NCI-H748 (cell line): ENCODE measurements at regions not wholly inside any gene's neighbourhood (a gene's known extent, or its start where the extent isn't known, plus 50 kb on each side); places are given as distances from the start of the nearest gene placed in this dataset.

Source experiments
- DNase-seq: peaks from one replicate; lab custom pipeline; 2025; ENCODE audit not compliant: unreplicated experiment; lab: John Stamatoyannopoulos, UW

DNA sequence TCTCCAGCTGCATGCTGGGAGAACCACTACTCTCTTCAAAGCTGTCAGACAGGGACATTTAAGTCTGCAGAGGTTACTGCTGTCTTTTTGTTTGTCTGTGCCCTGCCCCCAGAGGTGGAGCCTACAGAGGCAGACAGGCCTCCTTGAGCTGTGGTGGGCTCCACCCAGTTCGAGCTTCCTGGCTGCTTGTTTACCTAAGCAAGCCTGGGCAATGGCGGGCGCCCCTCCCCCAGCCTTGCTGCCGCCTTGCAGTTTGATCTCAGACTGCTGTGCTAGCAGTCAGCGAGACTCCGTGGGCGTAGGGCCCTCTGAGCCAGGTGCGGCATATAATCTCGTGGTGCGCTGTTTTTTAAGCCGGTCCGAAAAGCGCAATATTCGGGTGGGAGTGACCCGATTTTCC, 215.0 kb downstream of the STIM2 start:
- DNase-seq = peak; percentile 77

DNA sequence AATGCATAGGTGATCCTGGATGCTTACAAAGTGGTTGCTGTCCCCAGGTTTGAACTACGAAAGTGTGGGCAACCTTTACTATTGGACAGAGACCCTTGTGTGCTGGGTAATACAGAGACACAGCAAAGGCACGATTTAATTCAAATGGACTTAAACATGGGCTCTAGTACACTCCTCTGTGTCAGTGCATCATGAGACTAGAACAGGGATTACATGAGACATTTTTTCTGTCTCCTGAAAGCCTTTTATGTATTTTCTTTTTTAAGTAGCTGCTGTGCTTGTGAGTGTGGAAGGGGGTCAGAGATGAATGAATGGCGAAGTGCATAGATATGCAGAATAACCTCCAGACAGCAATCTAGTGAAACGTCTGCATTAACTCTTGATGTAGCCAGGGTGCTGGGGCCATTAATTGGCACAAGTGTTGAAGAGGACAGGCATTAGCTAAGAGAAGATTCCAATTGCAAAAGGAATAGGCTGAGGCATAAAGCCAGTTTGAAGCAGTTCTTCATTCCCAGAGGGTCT, 218.4 kb downstream of the STIM2 start:
- DNase-seq = no peak

DNA sequence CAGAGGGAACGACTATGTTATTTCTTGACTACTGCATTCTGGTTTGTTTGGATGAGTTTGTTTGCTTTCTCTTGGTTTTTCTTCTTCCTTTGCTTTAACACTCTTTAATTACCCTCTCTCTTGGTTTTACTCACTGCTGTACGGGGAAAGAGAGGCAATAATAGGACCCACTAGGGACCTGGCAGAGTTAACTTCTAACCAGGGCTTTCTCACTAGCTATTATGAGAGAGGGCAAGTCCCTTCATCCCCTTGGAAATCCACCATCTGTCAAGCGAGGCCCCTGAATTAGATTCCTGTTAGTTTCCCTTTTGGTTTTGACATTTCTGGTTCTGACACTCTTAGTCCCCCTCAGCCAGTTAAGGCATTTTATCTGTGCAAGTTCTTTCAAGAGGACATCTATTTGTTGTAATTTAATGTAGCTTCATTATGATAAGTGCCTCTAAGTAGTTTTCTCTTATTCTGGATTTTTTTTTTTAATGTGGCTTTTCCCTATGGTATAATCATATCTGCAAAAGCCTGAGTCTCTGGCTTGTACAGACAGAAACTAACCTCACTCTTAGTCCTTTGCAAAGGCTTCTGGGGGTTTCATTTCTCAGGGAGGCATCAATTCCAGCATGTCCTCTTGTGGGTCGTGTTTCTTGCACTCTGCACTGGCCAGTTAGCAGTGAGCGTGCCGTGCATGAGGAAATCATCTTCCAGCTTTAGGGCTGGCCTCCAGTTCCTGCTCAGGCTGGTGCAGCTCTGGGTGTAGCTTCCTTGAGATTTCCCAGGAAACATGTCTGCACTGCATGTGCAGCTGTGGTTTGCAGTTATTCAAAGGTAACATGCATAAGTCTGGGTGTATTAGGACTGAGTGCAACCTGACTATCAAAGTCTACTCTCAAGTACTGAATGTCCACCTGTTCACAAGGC, 221.3 kb downstream of the STIM2 start:
- DNase-seq = no peak

DNA sequence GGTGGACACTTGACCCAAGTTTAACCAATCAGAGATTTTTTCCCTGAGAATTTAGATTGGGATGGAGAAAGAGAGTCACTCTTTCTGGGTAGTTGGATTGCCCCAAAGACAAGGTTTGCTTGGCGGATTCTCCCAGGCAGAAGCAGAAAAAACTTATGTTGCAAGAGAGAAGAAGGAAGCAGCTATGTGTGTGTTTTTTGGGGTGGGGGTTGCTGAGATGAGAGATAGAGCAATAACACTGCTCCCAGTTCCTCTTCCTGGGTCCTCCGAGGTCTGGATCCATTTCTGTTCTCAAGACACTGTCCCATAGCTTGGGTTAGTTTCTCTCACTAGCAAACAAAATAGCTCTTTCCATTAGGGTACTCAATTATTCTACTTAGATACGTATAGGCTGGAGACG, 222.1 kb downstream of the STIM2 start:
- no peak for DNase-seq

DNA sequence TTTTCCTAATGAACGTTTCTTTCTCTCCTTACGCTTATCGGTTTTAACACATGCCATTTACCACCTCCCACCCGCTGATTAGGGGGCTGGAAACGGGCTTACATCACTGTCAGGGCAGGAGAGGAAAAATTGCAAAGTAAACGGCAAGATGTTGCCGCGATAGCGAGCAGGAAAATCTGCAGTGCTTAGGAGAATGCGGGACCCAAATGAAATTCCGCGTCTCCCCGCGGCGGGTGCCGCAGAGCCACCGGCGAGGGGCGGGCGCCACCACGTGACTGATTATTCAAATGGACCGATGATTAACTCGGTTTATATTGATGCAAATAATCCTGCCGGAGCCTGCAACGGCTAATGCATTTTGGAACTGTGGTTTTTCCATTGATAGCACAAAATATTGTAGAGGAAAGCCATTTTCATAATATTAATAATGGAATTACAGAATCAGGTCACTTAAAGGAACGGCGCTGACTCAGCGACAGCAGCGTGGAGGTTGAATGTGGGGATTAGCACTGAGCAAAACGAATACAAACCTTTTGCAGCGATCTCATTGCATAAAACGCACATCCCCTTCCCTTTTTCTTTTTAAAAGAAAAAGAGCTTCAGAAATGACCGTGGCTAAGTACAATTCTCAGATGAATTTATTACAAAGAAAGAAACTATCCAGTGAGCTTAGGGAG, 224.2 kb downstream of the STIM2 start:
- DNase-seq = peak; percentile 62

DNA sequence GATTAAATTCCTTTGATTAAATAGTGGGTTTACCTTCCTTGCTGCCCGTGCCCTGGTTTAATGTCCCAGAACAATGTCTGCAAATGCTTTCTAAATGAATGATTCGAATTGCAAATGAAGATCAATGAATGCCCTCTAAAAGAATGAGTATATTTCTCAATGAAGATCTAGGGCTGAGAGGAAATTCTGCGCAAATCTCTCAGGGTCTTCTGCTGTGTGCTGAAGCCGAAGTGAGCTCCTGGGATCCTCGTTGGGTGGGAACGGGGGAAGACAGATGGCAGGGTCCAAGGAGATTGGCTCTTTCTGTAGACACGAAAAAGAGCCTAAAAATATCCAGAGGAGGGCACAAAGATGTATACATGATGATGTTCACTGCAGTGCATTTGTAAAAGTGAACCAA, 224.8 kb downstream of the STIM2 start:
- DNase-seq = no peak

DNA sequence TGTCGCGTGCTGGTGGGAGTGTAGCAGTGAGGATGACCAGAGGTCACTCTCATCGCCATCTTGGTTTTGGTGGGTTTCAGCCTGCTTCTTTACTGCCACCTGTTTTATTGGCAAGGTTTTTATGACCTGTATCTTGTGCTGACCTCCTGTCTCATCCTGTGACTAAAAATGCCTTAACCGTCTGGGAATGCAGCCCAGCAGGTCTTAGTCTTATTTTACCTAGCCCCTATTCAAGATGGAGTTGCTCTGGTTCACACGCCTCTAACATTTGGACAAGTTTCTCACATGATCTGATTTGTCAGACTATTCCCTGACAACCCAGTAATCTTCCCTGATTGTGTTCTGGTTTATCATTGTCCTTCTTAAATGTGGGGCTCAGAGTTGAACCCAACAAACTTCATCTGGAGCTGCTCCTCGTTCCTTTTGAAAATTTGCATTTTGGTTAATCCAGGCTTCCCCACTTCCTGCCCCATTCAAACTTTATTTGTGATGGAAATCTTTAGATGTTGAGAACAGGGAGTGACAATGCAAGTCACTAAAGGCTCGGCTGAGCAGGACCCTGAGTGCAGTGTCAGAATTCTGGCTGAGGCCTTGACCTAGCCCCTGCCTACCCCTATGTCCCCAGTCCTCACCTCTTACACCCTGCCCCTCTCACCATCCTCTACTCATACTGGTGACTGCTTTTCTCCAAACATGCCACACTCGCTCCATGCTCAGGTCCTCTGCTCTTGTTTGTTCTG, 226.8 kb downstream of the STIM2 start:
- DNase-seq = no peak

DNA sequence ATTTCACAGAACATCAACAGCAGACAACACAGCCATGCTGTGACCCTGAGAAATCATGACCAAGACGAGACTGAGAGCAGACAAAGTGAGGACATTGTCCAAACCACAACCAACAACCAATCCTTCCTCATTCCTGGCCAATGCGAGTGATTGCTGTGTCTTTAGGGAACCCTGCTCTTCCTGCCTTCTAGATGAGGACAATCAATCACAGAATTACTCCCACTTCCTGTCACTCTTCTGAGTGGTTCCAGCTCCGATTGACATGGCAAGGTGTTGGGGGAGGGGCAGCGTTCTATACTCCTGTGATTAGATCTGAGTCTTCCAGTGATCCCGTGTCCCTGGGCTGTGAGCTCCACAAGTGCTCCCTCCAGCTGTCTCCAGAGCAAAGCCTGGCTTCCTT, 227.8 kb downstream of the STIM2 start:
- DNase-seq = no peak

DNA sequence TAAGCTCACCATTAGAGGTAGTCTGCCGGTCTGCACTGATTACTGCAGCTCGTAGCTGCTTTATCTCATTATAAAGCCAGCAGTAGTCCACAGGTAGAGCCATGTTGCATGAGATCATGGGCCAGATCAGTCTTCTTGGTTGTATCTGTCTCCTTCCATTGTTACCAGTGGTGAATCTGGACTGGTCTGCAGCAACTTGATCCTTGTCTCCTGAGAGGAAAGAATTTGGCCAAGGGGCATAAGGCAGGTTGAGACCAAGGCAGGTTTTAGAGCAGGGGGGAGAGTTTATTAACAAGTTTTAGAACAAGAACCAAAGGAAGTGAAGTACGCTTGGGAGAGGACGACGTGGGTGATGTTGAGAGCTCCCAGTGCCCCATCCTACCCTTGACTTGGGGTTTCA, 228.5 kb downstream of the STIM2 start:
- DNase-seq = no peak

DNA sequence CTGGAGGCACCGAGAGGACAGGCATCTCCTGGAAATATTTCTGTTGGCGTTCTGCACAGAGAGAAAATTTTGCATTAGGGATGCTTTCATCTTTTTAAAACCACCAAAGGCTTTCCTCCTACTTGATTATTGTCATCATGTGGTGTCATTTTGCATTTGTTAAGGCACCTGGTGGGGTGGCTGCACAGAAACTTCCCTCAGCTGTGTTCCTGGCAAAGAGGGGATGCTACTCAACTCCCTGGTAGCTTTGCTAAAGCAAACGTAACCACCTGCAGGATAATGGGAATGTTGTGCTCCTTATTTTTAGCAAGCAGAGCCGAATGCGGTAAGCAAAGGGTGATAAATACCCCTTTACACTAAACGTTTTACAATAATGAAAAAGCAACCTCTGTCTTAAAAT, 229.8 kb downstream of the STIM2 start:
- DNase-seq = no peak

DNA sequence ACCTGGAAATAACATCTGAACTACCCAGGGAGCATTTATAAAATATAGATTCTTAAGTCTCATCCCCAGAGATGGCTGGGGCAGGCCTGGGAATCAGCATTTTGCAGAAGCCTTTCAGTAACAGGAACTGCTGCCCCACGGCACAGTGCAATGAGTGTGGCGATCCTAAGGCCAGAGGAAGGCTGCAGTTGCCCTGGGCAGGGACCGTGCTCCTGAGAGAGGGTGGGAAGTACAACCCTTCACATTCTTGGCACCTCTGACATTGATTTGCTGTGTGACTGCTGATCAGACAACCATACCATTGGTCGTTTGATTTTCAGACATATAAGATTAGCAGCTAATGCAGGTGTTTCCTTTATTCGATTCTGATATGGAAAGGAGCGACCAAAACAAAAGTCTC, 233.6 kb downstream of the STIM2 start:
- DNase-seq = no peak

DNA sequence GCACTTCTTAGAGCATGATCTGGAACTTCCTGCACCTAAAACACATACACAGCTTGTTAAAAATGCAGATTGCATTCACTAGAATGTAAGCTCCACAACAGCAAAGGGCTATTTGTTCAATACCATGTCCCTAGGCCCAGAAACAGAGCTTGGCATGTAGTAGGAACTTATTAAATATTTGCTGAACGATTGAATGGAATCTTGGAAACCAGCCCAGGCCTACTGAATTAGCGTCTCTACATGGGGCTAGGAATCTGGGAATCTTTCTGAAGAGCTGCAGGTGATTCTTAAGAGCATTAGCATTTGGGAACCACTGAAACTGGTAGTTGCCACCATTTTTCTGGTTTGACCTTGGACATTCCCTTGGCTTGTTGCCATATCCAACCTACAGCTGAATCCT, 234.1 kb downstream of the STIM2 start:
- DNase-seq = peak; percentile 38

DNA sequence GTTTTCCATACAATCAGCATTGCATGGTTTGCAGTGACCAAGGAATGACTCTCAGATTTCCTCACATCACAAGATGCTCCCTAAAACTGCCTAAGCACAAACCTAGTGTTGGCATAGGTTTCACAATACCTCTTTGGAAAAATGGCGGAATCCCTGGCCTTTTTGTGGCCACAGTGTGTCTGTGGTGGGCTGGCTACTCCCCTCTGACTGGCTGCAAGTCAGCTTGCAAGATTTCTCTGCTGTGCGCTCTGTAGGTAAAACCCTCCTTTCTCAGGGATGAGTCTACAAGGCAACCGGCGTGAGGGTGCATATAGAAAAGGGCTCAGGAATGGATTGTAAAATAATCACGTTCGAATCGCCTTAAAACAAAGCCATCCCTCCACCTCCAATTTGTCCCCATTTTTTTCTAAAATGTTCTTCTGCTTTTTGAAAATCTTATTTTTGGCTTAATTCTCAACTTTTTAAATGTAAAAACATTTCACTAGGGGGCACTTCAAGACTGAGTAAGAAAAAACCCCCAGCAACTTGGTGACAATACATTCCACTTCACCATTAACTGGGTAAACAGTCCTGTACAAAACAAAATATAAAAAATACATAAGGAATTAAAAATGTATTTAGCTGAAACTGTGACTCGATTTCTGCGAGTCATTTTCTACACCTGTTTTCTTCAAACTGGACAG, 235.6 kb downstream of the STIM2 start:
- DNase-seq = no peak

DNA sequence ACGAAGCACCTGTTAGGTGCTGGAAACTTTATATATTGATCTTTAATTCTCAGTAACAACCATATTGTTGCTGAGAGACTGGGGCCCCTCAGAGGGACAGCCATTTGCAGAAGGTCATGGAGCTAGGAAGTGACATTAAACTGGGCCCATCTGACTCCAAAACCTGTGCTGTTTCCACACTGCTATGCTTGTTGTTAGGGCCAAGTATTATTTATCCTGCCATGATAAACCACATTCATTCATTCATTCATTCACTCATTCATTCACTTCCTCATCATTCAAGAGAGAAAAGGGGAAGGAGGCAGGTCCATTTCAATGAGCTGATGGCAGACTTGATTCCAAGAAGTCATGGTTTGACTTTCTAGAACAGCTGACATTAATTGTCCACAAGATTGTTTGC, 237.4 kb downstream of the STIM2 start:
- DNase-seq = no peak

DNA sequence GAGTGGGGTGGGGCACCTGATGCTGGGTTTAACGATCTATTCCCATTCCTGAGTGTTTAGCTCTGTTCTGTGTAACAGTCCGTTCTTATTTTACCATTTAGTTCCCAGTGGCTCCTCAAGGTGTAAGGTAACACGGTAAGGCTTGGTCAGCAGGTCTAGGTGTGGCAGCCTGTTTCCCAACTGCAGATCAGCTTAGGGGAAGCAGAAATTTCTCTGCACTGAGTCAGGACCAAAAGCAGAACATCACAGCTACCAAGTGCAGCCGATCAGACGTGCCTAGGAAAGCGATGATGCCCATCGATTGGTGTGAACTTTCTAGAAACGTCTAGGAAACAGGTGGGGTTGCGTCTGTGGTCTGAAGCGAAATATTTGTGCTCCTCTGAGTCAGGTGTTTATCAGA, 240.1 kb downstream of the STIM2 start:
- no peak for DNase-seq

DNA sequence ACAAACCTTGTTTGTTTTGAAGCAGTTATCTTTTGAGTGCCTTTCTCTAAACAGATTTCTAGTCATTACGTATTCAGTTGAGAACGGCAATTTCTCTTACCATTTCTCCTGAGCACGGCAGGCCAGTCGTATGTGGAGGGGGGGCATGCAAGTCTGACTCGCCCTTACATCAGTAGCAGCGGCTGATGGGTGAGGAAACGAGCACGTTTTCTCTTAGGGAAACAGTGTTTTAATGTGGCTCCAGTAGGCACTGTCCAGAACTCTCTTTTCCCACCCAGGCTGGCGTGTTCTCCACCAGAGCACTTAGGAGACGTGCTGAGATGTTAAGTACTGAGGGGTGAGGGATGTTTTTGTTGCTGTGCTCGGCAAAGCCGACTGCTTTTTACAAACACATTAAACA, 240.5 kb downstream of the STIM2 start:
- DNase-seq = no peak

DNA sequence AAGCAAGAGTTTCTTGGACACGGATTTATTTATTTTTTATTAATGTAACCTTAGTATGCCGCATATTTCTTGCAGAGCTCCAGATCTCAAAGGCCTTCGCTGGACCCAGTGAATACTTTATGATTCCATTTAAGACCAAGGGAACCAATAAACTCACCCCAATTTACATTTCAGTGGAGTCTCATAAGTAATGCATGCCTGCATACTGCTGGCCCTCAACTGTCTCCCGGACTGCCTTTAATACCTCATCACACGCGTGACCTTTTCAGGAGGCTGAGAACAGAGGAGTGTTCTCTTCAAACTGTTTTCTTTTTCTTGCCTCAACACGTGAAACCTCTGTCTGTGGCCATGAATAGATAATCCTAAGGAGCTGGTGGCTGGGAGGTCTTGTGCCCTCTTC, 240.9 kb downstream of the STIM2 start:
- DNase-seq = no peak

DNA sequence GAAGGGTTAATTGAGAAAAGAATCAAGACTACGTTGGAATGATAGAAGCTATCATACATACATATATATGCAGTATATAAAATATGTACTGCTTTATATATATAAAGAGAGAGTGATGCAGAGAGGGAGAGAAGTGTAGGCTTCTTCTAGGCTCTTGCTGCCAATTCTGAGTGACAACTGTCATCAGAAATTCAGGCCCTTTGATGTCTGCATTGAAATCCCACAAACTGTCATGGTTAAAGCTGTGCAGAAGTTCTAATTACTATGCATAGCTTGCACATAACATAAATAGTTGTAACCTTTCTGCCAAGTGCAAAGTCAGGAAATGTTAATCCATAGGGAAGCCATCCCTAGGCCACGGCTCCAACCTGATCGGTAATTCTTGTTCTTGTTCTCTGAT, 251.0 kb downstream of the STIM2 start:
- DNase-seq = no peak

DNA sequence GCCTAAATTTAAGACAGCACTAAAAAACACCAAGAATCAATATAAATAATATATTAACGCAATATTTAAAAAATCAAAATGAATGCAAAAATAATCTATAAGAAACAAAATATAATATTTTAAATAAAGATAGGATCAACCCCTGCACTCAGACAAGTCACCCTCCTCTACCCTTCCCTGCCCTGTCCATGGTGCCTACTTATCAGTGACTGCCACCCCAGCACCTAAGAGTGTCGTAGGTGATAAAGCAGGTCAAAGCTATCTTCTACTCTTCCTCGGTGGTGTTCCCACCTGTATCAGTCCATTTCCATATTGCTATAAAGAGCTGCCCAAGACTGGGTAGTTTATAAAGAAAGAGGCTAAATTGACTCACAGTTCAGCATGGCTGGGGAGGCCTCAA, 251.9 kb downstream of the STIM2 start:
- DNase-seq = no peak

DNA sequence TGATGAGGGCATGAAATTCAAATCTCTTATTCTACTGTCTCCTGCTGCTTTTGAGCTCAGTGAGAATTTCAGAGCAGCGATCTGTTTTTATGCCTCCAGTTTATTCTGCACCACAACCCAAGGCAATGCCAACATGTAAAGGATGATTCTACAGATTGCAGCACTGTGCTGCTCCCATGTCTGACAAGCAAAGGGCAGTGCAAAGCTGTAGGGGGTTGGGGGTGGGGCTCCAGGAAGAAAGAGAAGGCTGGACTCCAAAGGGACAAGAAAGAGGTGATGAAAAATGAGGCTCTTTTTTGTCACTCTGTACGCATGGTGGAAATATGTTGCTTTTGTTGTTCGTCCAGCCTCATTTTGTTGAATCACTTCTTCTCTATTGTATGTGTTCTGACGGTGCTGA, 254.6 kb downstream of the STIM2 start:
- DNase-seq = no peak

DNA sequence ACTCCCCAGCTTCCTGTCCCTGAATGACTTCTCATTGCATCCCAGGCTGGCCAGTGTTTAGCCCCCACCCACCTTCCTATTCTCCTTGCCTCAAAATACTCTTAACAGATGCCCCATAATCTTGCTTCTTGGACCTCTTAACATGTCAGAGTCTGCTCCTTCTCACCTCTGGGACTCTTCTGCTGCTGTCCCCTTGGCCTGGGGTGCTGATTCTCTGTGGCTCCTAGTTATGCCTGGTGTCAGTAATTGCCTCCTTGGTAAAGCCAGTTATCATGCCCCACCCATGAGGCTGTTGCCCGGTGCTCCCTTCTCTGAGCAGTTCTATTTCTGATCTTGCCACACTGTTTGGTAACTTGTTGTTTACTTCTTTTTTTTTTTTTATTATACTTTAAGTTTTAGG, 256.8 kb downstream of the STIM2 start:
- no peak for DNase-seq
